Ishikawa (cell line): ENCODE measurements at regions not wholly inside any gene's neighbourhood (a gene's known extent, or its start where the extent isn't known, plus 50 kb on each side); places are given as distances from the start of the nearest gene placed in this dataset.

Source experiments
- FOXM1 ChIP-seq: IDR thresholded peaks from 2 replicates; pipeline ENCODE4 v1.6.1; 2012; ENCODE audit warnings: low read depth, borderline replicate concordance
- YY1 ChIP-seq: IDR thresholded peaks from 2 replicates; pipeline ENCODE4 v1.6.1; 2012; ENCODE audit warnings: low read depth

- TF ChIP-seq YY1 (no peak), FOXM1 (no peak)
These were observed 312.6 kb downstream of the DUSP10 start for GRCh38 chr1:221429264-221429663.
